Keratinocyte (primary cell): ENCODE measurements at regions not wholly inside any gene's neighbourhood (a gene's known extent, or its start where the extent isn't known, plus 50 kb on each side); places are given as distances from the start of the nearest gene placed in this dataset.

Experiments
- DNase-seq: peaks from one replicate; pipeline ENCODE4 v3.0.0-alpha.2; 2011; ENCODE audit warnings: low read depth, missing footprints, low spot score
- FAIRE-seq: peaks from 2 replicates; lab custom pipeline; 2011; peaks lifted over from hg19 to GRCh38; lab: Jason Lieb, UNC
- H2AFZ ChIP-seq: 2 replicates; pipeline ENCODE4 v1.6.0; 2012; ENCODE audit warnings: low read length, control low read depth, inconsistent platforms; ENCODE audit not compliant: control insufficient read depth
- H3K27ac ChIP-seq: 2 replicates; pipeline ENCODE4 v1.5.1; 2011; ENCODE audit warnings: low read length; ENCODE audit not compliant: control insufficient read depth, insufficient read depth
- H3K27me3 ChIP-seq: 3 replicates; pipeline ENCODE4 v1.6.0; 2011; ENCODE audit warnings: low read length; ENCODE audit not compliant: control insufficient read depth, insufficient read depth; ENCODE audit errors: extremely low read depth
- H3K36me3 ChIP-seq, 2 experiments: 2 replicates in 1 of 2; 3 replicates in 1 of 2; pipeline ENCODE4 v1.5.1; 2011; ENCODE audit warnings: low read length in 2 of 2, mild to moderate bottlenecking in 1 of 2; ENCODE audit not compliant: control insufficient read depth in 2 of 2, insufficient read depth in 2 of 2; ENCODE audit errors: extremely low read depth in 1 of 2
- H3K4me1 ChIP-seq: 3 replicates; pipeline ENCODE4 v1.5.1; 2011; ENCODE audit warnings: low read length; ENCODE audit not compliant: control insufficient read depth, insufficient read depth; ENCODE audit errors: extremely low read depth
- H3K4me2 ChIP-seq: 3 replicates; pipeline ENCODE4 v1.6.0; 2011; ENCODE audit warnings: low read depth, low read length; ENCODE audit not compliant: control insufficient read depth, insufficient read depth; ENCODE audit errors: extremely low read depth
- H3K4me3 ChIP-seq, 3 experiments: fragments of 200-600 bp in 1 of 3; sonication (generic) in 1 of 3; 2 replicates in 2 of 3; 3 replicates in 1 of 3; pipeline ENCODE4 v1.5.1; 2011 to 2016; ENCODE audit warnings: low read length in 3 of 3, mild to moderate bottlenecking in 3 of 3, control low read depth in 2 of 3, inconsistent platforms in 1 of 3, low read depth in 1 of 3, mixed read lengths in 1 of 3, mixed run types in 1 of 3, moderate library complexity in 1 of 3; ENCODE audit not compliant: control insufficient read depth in 2 of 3, insufficient read depth in 2 of 3; ENCODE audit errors: extremely low read depth in 1 of 3
- H3K79me2 ChIP-seq: 2 replicates; pipeline ENCODE4 v1.6.0; 2012; ENCODE audit warnings: low read length; ENCODE audit not compliant: control insufficient read depth, insufficient read depth
- H3K9ac ChIP-seq: 3 replicates; pipeline ENCODE4 v1.6.0; 2011; ENCODE audit warnings: low read length; ENCODE audit not compliant: control insufficient read depth, insufficient read depth; ENCODE audit errors: extremely low read depth
- H3K9me1 ChIP-seq: 3 replicates; pipeline ENCODE4 v1.6.0; 2011; ENCODE audit warnings: low read length; ENCODE audit not compliant: control insufficient read depth, insufficient read depth; ENCODE audit errors: extremely low read depth
- H3K9me3 ChIP-seq: 2 replicates; pipeline ENCODE4 v1.5.1; 2012; ENCODE audit warnings: low read depth, low read length; ENCODE audit not compliant: control insufficient read depth
- H4K20me1 ChIP-seq: 3 replicates; pipeline ENCODE4 v1.6.0; 2011; ENCODE audit warnings: low read length; ENCODE audit not compliant: control insufficient read depth, insufficient read depth; ENCODE audit errors: extremely low read depth
- CTCF ChIP-seq, 3 experiments: IDR thresholded peaks in 1 of 3; conservative IDR thresholded peaks in 1 of 3; optimal IDR thresholded peaks in 1 of 3; 2 replicates in 2 of 3; 3 replicates in 1 of 3; pipeline versions ENCODE3 to v1.5.1; 2011; ENCODE audit warnings: low read length in 3 of 3, mild to moderate bottlenecking in 3 of 3, moderate library complexity in 2 of 3, control low read depth in 1 of 3, inconsistent platforms in 1 of 3; ENCODE audit not compliant: insufficient read depth in 2 of 3; ENCODE audit errors: extremely low read depth in 1 of 3
- EZH2 ChIP-seq: IDR thresholded peaks from one replicate; pipeline ENCODE4 v1.6.1; 2012; ENCODE audit warnings: inconsistent platforms, mild to moderate bottlenecking, low read length, moderate library complexity
- dilution Hi-C: fragments of 300-500 bp; cut with MboI; formaldehyde crosslinking; loops from one replicate; pipeline ENCODE4 v1.7.0; 2020; ENCODE audit warnings: low sequenced_read_pairs; ENCODE audit not compliant: extremely low pct_ligation_motif_present

GRCh38 chr7:26029911-26030310, 122.1 kb upstream of the NFE2L3 start:
- Histone ChIP-seq H3K79me2 (no peaks in the 10 kb centered on the region), H3K9me3 (no peaks in the 10 kb centered on the region), H3K36me3 (no peaks in the 10 kb centered on the region), H3K9ac (no peak overlapping the region), H3K4me2 (no peak overlapping the region), H3K9me1 (no peaks in the 10 kb centered on the region), H3K4me1 (no peaks in the 10 kb centered on the region), H2AFZ (no peak overlapping the region), H3K27ac (no peak overlapping the region), H4K20me1 (no peaks in the 10 kb centered on the region), H3K27me3 (no peaks in the 10 kb centered on the region), H3K4me3 (no peak overlapping the region)
- no peak for FAIRE-seq
- TF ChIP-seq EZH2, result no peak
- TF ChIP-seq CTCF (optimal IDR thresholded peaks at IDR 0.05 in 1 of 3, IDR thresholded peaks at IDR 0.05 in 1 of 3, conservative IDR thresholded peaks at IDR 0.05 in 1 of 3; ENCODE audit: extremely low read depth in 1 of 3, insufficient read depth in 2 of 3, low read length in 3 of 3), result no peak
- no peak for DNase-seq
- dilution Hi-C loops, result no loop called here

GRCh38 chr7:26034391-26034790, 117.6 kb upstream of the NFE2L3 start:
- TF ChIP-seq CTCF (optimal IDR thresholded peaks at IDR 0.05 in 1 of 3, IDR thresholded peaks at IDR 0.05 in 1 of 3, conservative IDR thresholded peaks at IDR 0.05 in 1 of 3; ENCODE audit: extremely low read depth in 1 of 3, insufficient read depth in 2 of 3, low read length in 3 of 3), result no peak
- no peak for TF ChIP-seq EZH2

More at GRCh38 chr7:26034391-26034790, 117.6 kb upstream of the NFE2L3 start:
- Histone ChIP-seq H3K27ac (no peak overlapping the region), H3K79me2 (no peaks in the 10 kb centered on the region), H3K9ac (no peak overlapping the region), H3K9me3 (no peaks in the 10 kb centered on the region), H3K4me3 (no peak overlapping the region), H3K36me3 (no peaks in the 10 kb centered on the region), H2AFZ (no peak overlapping the region), H3K9me1 (no peaks in the 10 kb centered on the region), H4K20me1 (no peaks in the 10 kb centered on the region), H3K27me3 (peaks cover 9% of the 10 kb centered on the region), H3K4me1 (no peaks in the 10 kb centered on the region), H3K4me2 (no peak overlapping the region)
- DNase-seq (no peak), FAIRE-seq (no peak)
- dilution Hi-C loops, result no loop called here
